ENCODE measurements at regions not wholly inside any gene's neighbourhood (a gene's known extent, or its start where the extent isn't known, plus 50 kb on each side); places are given as distances from the start of the nearest gene placed in this dataset.
A peak's percentile ranks its signal among the peaks of the same experiment; 100 is the strongest.

DNA sequence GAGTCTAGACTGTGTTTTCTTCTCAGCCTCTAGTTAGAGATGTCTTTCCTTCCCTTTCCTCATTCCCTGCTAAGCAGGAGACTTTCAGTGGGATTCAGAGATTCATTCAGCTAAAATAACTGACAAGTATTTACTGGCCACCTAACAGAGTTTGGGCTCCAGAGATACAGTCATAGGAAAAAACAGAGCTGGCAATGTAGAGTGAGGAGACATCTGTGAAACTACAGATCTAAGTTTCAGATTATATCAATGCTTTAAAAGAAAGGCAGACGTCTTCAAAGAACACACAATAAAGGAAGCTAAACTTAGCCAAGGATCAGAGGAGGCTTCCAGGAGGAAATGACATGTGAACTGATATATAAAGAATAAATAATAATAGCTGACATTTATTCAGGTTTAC, 355.6 kb upstream of the DDI1 start:
- Histone ChIP-seq H3K4me1 (no peaks in the 10 kb centered on the region), H3K27me3 (no peaks in the 10 kb centered on the region), H3K9me3 (no peaks in the 10 kb centered on the region), H3K4me3 (no peak overlapping the region), H3K27ac (no peak overlapping the region), H3K36me3 (no peaks in the 10 kb centered on the region)
- TF ChIP-seq, protein P1, sequence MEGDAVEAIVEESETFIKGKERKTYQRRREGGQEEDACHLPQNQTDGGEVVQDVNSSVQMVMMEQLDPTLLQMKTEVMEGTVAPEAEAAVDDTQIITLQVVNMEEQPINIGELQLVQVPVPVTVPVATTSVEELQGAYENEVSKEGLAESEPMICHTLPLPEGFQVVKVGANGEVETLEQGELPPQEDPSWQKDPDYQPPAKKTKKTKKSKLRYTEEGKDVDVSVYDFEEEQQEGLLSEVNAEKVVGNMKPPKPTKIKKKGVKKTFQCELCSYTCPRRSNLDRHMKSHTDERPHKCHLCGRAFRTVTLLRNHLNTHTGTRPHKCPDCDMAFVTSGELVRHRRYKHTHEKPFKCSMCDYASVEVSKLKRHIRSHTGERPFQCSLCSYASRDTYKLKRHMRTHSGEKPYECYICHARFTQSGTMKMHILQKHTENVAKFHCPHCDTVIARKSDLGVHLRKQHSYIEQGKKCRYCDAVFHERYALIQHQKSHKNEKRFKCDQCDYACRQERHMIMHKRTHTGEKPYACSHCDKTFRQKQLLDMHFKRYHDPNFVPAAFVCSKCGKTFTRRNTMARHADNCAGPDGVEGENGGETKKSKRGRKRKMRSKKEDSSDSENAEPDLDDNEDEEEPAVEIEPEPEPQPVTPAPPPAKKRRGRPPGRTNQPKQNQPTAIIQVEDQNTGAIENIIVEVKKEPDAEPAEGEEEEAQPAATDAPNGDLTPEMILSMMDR (IDR thresholded peaks at IDR 0.05) = no peak
- ATAC-seq = no peak
- intact Hi-C loops (cut with DNase I) = no loop called here
- no peak for DNase-seq

DNA sequence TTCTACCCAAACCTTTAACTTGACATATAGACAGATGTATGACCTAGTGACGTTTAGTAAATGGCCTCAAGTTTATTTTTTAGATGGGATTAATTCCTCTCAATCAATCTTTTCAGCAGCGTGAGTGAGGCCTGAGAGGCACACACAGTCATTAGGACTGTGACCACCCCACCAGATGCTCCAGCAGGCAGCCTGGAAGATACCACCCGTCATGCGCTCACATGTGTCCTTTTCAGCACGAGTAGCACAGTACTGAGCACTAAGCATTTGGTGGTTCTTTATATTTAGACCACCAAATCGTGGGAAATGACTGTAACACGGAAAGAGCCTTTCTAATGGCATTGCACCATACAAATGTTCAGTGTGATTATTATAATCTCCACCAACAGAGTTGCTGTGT, 354.6 kb upstream of the DDI1 start:
- no peak for ATAC-seq
- no peaks in the 10 kb centered on the region for H3K27me3 ChIP-seq

GRCh38 chr11:103682318-103683184, 353.9 kb upstream of the DDI1 start:
- no peaks in the 10 kb centered on the region for H3K27me3 ChIP-seq
- H3K9me3 ChIP-seq = no peaks in the 10 kb centered on the region
- DNase-seq (peak in 3 of 4 donors; percentile 44 to 68 (median 58)), ATAC-seq (peak; percentile 100)
- H3K4me1 ChIP-seq = no peaks in the 10 kb centered on the region
- intact Hi-C loops (cut with DNase I) = no loop called here
- no peak overlapping the region for H3K4me3 ChIP-seq
- no peak overlapping the region for H3K27ac ChIP-seq
- TF ChIP-seq, protein P1 (IDR thresholded peaks at IDR 0.05) = peak; percentile 59 to 67
- no peaks in the 10 kb centered on the region for H3K36me3 ChIP-seq

More for the DNA sequence above, 354.6 kb upstream of the DDI1 start:
- H3K4me3 ChIP-seq = no peak overlapping the region
- H3K4me1 ChIP-seq = no peaks in the 10 kb centered on the region
- intact Hi-C loops (cut with DNase I) = no loop called here
- no peak overlapping the region for H3K27ac ChIP-seq
- no peaks in the 10 kb centered on the region for H3K9me3 ChIP-seq
- H3K36me3 ChIP-seq = no peaks in the 10 kb centered on the region
- DNase-seq = no peak
- TF ChIP-seq, protein P1 (IDR thresholded peaks at IDR 0.05) = no peak

- Histone ChIP-seq H3K36me3 (no peaks in the 10 kb centered on the region), H3K9me3 (no peaks in the 10 kb centered on the region), H3K27me3 (no peaks in the 10 kb centered on the region), H3K4me3 (no peak overlapping the region), H3K4me1 (no peaks in the 10 kb centered on the region), H3K27ac (no peak overlapping the region)
- DNase-seq = no peak
- TF ChIP-seq, protein P1 (IDR thresholded peaks at IDR 0.05) = no peak
- intact Hi-C loops (cut with DNase I) = no loop called here
- ATAC-seq = no peak
Measured at GRCh38 chr11:103683576-103683975, 352.9 kb upstream of the DDI1 start.

DNA sequence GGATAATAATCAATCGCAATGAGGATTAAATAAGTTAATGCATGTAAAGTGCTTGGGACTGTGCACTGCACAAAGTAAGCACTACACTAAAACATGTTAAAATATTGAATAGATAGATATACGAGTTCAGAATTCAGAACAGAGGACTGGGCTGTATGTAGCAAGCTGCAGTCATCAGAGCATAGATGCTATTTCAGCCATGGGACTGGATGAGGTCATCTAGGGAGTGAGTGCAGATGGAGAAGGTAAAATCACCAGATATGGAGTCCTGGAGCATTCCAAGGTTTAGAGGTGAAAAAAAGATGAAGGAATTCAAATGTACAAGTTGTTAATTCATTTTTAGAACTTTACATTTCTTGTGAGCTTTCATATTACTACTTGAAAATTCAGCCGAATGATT, 347.5 kb upstream of the DDI1 start:
- no peaks in the 10 kb centered on the region for H3K36me3 ChIP-seq
- no peak for DNase-seq
- no peaks in the 10 kb centered on the region for H3K27me3 ChIP-seq
- TF ChIP-seq, protein P1 (IDR thresholded peaks at IDR 0.05) = no peak
- intact Hi-C loops (cut with DNase I) = no loop called here
- H3K27ac ChIP-seq = no peak overlapping the region
- peak; percentile 15 for ATAC-seq
- no peaks in the 10 kb centered on the region for H3K9me3 ChIP-seq
- no peaks in the 10 kb centered on the region for H3K4me1 ChIP-seq
- H3K4me3 ChIP-seq = no peak overlapping the region
